RWPE1 (cell line): ENCODE measurements at regions not wholly inside any gene's neighbourhood (a gene's known extent, or its start where the extent isn't known, plus 50 kb on each side); places are given as distances from the start of the nearest gene placed in this dataset.

Experiments
- CTCF ChIA-PET: fragments of 350-600 bp; sonication (Branson Sonifier 250); formaldehyde crosslinking; extraction: SDS; loops from one replicate; lab custom pipeline; 2021; lab: Yijun Ruan, JAX
- POLR2A ChIA-PET: fragments of 400-600 bp; formaldehyde crosslinking; extraction: SDS; loops from one replicate; lab custom pipeline; 2020; ENCODE audit warnings: antibody characterized with exemption; ENCODE audit not compliant: low non-redundant PET; lab: Yijun Ruan, JAX
- DNase-seq: peaks from one replicate; pipeline ENCODE4 v3.0.0; 2012; ENCODE audit warnings: low spot score
- H3K27ac ChIP-seq: fragments of 450-650 bp; 2 replicates; pipeline ENCODE4 v1.5.1; 2017
- TF ChIP-seq, protein P1 (sequence below): fragments of 450-650 bp; conservative IDR thresholded peaks from 2 replicates; pipeline ENCODE4 v1.5.1; 2017; ENCODE audit warnings: low read depth, mild to moderate bottlenecking

DNA sequence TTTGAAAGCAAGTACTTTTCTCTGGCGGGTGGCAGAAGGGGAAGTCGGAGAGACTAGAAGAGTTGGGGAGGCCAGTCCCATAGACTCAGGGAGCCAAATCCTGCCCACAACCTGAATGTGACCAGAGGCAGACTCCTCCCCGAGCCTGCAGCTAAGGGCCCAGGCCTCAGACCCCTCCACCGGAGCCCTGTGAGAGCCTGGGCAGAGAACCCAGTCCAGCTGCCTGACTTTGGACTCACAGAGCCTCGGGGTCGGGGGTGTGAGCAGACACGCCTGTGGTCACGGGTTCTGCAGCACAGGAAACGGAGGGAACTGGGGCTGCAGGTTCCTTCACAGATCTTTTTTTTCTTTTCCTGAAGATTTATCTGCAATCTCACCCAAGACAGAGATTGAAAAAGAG is 312.3 kb downstream of the CTTN start:
- CTCF ChIA-PET = interaction anchor here (0.7 to 0.9 kb wide), 2 partner anchors 45 to 220 kb away, joined by 3 read pairs; no protein-coding TSS in a partner anchor
- no peak for DNase-seq
- POLR2A ChIA-PET = no interaction called here

DNA sequence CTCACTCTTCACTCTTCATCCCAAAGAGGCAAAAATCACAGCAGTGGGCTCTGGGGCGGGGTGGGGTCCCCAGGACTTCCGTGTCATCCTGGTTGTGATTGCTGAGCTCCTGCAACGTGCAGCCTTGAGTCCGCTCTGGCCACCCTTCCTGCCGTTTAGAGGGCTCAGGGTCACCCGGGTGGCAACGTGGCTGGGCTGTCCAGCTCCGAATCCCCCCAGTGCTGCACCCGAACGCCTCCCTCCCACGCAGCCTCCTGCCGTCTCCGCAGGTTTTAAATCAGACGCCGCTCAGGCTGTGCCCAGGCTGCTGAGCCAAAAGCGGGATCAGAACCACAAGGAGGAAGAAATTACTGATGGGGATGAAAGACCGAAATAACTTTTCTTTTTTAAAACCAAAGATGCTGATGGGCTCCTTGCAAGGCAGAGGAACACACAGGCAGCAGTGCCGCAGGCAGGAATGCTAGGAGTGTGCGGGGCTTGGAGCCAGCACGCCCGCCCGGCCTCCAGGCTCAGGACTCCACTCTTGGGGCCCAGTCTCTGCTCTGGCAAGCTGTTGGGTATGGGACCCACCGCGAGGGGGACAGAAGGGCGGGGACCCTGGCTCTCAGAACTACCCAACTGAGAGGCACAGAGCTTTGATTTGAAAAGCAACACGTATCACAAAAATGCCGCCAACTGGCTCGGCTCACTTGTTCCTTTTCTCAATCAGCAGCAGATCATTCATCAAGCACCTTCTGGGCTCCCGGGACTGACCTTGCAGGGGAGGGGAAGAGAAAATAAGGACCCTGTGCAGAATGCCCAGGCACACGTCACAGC is 313.0 kb downstream of the CTTN start:
- no peak for DNase-seq
- no peak overlapping the region for H3K27ac ChIP-seq
- TF ChIP-seq, protein P1, sequence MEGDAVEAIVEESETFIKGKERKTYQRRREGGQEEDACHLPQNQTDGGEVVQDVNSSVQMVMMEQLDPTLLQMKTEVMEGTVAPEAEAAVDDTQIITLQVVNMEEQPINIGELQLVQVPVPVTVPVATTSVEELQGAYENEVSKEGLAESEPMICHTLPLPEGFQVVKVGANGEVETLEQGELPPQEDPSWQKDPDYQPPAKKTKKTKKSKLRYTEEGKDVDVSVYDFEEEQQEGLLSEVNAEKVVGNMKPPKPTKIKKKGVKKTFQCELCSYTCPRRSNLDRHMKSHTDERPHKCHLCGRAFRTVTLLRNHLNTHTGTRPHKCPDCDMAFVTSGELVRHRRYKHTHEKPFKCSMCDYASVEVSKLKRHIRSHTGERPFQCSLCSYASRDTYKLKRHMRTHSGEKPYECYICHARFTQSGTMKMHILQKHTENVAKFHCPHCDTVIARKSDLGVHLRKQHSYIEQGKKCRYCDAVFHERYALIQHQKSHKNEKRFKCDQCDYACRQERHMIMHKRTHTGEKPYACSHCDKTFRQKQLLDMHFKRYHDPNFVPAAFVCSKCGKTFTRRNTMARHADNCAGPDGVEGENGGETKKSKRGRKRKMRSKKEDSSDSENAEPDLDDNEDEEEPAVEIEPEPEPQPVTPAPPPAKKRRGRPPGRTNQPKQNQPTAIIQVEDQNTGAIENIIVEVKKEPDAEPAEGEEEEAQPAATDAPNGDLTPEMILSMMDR = no peak
- POLR2A ChIA-PET = no interaction called here
- CTCF ChIA-PET = no interaction called here

More for the DNA sequence above, 312.3 kb downstream of the CTTN start:
- H3K27ac ChIP-seq = no peak overlapping the region
- TF ChIP-seq, protein P1 = no peak

DNA sequence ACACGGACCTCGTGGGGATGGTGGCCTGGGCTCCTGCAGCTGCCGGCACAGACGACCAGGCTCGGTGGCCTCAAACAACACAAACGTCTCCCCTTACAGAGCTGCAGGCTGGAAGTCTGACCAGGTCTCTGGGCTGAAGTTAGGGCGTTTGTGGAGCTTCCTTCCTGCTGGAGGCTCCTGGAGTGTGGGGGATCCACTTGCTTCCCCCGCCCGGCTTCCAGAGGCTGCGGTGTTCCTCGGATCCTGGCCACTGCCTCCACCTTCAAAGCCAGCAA is 313.5 kb downstream of the CTTN start:
- no peak for DNase-seq
- H3K27ac ChIP-seq = no peak overlapping the region
- ChIA-PET POLR2A (no interaction called here), CTCF (no interaction called here)
- TF ChIP-seq, protein P1 = no peak

DNA sequence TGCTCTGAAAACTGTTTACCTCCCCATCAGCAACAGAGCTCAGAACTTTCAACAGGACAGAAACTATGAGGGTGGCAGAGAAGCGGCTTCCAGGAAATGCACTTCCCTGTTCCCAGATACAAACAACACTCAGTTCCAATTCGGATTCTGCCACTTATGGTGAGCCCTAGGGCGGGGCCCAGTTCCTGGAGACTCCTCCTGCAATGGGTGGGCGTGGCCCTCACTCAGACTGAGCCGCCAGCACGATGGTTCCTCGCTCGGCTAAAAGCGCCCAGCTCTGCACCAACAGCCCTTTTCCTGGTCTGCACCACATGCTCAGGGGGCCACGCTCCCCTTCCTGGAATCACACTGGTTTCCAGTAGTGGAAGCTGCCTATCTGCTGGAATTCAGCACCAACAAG is 314.1 kb downstream of the CTTN start:
- TF ChIP-seq, protein P1 = no peak
- ChIA-PET CTCF (no interaction called here), POLR2A (no interaction called here)
- no peak overlapping the region for H3K27ac ChIP-seq
- DNase-seq = no peak

DNA sequence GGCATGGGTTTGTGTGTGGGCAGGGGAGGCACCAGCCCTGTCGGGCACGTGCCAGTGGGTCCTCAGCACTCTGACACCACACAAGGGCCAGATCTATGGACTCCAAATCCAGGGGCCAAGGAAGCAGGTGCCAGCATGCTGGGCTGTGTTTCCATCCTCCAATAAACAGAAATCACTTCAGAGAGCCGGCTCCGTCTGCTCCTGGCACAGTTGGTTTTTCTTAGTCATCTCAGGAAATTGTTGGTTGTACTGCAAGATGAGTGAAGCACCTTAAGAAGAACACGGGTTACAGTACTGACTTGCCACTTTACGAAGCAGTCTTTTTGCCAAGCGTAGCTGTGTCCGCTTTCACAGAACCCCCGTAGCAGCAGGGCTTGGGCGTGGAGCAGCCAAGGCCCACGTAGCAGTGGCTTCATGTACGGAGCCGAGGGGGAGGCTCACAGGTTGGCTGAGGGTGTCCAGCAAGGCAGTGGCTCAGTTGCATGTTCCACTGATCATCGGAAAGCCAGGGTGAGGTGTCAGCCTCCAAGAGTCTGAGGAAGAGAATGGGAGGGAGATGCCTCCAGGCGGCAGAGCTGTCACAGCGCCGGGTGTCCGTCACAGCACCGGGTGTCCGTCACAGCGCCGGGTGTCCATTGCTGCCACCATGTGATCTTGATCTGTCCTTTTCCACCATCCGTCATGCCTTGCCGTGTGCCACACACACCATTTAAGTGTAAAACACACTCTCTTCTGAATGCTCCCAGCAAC is 314.9 kb downstream of the CTTN start:
- ChIA-PET CTCF (interaction anchor here (0.9 kb wide), 1 partner anchor 20 kb away, joined by 3 read pairs; no protein-coding TSS in a partner anchor), POLR2A (no interaction called here)
- TF ChIP-seq, protein P1 = no peak
- DNase-seq = no peak
- H3K27ac ChIP-seq = no peak overlapping the region

DNA sequence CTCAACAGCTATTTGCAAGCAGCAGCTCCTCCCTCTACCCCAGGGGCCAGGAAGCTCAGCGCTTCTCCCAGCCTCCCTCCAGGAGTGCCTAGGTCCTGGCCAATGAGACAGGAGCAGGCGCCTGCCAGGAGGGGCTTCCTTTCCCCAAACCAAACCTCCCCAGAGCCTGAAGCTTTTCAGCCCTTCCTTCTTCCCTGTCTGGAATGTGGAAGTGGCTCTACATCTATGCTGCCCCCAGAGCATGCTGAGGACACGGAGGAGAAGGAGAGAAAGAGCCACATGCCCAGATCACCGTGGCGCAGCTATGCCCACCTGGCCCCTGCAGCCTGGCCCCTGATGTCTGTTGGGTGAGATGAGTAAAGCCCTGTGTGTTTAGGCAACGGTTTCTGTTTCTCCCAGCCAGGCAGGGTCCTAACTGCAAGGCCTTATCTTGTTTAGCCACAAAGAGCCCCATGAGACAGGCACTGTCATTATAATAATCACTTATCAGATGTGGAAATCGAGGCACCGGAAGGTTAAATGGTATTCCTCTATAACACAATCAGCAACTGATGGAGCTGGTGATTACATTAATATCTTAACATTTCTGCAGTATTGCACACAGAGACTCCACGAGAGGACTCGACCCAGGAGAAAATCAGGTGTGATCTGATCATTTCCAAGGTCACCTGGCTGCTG is 315.8 kb downstream of the CTTN start:
- no peak overlapping the region for H3K27ac ChIP-seq
- TF ChIP-seq, protein P1 = no peak
- CTCF ChIA-PET = interaction anchor here (0.5 to 0.9 kb wide), 3 partner anchors 8 to 42 kb away, joined by 3 read pairs; no protein-coding TSS in a partner anchor
- no peak for DNase-seq
- POLR2A ChIA-PET = no interaction called here
